SU-DHL-6 (cell line): ENCODE measurements at regions not wholly inside any gene's neighbourhood (a gene's known extent, or its start where the extent isn't known, plus 50 kb on each side); places are given as distances from the start of the nearest gene placed in this dataset.
"Not testable (repeated sequence)": the region's sequence is repeated elsewhere in the genome, so short reads cannot be mapped to it uniquely, and the experiment has no call there.

Experiments
- EZH2phosphoT487 ChIP-seq: fragments of 200-600 bp; sonication (generic), shearing (Covaris generic); conservative IDR thresholded peaks from 2 replicates; pipeline ENCODE4 v1.6.1; 2018; ENCODE audit warnings: mild to moderate bottlenecking, antibody characterized with exemption, low read length, moderate library complexity, mixed read lengths
- TF ChIP-seq, protein P1 (sequence below): fragments of 200-600 bp; sonication (generic); IDR thresholded peaks from one replicate; pipeline ENCODE4 v1.5.1; 2017; ENCODE audit warnings: antibody characterized with exemption, mild to moderate bottlenecking, low read length, moderate library complexity; ENCODE audit not compliant: insufficient read depth, poor library complexity, severe bottlenecking

DNA sequence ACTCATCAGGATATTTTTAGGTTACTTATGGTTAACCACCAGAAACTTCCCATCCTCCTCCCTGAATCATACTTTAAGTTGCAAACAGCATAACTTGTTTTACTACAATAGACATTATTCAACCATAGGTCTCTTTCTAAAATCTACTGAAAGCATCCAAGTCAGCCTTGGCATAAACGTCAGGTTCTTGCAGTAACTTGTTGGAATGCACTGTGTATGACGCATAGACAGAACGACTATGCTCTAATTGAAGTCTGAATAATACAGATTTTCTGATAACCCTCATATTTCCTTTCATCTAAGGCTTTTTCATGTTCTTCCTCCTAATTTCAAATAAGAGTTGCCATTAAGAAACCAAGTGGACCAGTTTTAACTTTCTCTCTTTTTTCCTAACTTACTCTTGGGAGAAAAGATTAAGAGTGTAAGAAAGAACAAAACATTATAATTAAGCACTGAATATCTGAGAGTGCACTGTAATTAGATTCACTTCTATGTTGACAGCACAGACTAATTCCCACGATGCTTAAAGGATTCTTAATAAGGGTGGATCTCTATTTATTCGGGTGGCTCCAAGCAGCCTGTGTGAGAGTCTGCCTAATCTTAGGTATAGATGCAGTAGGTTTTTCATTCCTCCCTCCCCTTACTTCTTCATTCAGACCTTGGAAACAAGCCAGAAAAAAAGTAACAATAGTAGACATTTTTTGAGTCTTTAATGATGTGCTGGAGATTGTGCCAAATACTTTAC lies 1100.1 kb downstream of the EPHA3 start:
- TF ChIP-seq, protein P1, sequence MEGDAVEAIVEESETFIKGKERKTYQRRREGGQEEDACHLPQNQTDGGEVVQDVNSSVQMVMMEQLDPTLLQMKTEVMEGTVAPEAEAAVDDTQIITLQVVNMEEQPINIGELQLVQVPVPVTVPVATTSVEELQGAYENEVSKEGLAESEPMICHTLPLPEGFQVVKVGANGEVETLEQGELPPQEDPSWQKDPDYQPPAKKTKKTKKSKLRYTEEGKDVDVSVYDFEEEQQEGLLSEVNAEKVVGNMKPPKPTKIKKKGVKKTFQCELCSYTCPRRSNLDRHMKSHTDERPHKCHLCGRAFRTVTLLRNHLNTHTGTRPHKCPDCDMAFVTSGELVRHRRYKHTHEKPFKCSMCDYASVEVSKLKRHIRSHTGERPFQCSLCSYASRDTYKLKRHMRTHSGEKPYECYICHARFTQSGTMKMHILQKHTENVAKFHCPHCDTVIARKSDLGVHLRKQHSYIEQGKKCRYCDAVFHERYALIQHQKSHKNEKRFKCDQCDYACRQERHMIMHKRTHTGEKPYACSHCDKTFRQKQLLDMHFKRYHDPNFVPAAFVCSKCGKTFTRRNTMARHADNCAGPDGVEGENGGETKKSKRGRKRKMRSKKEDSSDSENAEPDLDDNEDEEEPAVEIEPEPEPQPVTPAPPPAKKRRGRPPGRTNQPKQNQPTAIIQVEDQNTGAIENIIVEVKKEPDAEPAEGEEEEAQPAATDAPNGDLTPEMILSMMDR, result not testable (repeated sequence)
- TF ChIP-seq EZH2phosphoT487, result not testable (repeated sequence)
